ENCODE measurements at regions not wholly inside any gene's neighbourhood (a gene's known extent, or its start where the extent isn't known, plus 50 kb on each side); places are given as distances from the start of the nearest gene placed in this dataset.

DNA sequence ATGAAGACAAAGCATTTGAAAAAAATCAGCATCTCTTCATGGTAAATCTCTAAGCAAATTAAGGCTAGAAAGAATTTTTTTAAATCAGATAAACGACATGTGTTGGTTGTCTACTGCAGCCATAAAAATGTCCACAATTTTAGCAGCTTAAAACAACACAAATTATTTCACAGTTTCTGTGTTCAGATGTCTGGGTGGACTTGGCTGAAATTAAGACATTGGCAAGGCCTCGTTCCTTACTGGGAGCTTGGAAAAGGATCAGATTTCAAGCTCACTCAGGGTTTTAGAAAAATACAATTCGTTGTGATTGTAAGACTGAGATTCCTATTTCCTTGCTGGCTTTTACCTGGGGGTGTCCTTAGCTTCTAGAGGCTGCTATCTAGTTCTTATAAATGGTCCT, 1470.6 kb downstream of the PCDH19 start:
- Histone ChIP-seq H3K4me1 (ENCODE audit: control insufficient read depth, extremely low read depth, insufficient read depth, low read length) (no peaks in the 10 kb centered on the region), H3K79me2 (ENCODE audit: control insufficient read depth, insufficient read depth, low read length) (no peaks in the 10 kb centered on the region), H4K20me1 (ENCODE audit: control insufficient read depth, extremely low read depth, insufficient read depth, low read length) (no peaks in the 10 kb centered on the region), H3K9ac (ENCODE audit: control insufficient read depth, extremely low read depth, insufficient read depth, low read length) (no peak overlapping the region), H3K27ac (ENCODE audit: control insufficient read depth, insufficient read depth, low read length) (no peak overlapping the region), H3K9me3 (ENCODE audit: control insufficient read depth, low read depth, low read length) (no peaks in the 10 kb centered on the region), H3K27me3 (ENCODE audit: control insufficient read depth, extremely low read depth, insufficient read depth, low read length) (no peaks in the 10 kb centered on the region), H3K9me1 (ENCODE audit: control insufficient read depth, extremely low read depth, insufficient read depth, low read length) (no peaks in the 10 kb centered on the region), H2AFZ (ENCODE audit: control insufficient read depth, low read length) (no peak overlapping the region), H3K4me3 (ENCODE audit: control insufficient read depth in 2 of 3, extremely low read depth in 1 of 3, insufficient read depth in 2 of 3, low read depth in 1 of 3, low read length in 3 of 3) (no peak overlapping the region), H3K36me3 (ENCODE audit: control insufficient read depth in 2 of 2, extremely low read depth in 1 of 2, insufficient read depth in 2 of 2, low read length in 2 of 2) (no peaks in the 10 kb centered on the region), H3K4me2 (ENCODE audit: control insufficient read depth, extremely low read depth, insufficient read depth, low read depth, low read length) (no peak overlapping the region)
- DNase-seq (ENCODE audit: low read depth, low spot score) (no peak), FAIRE-seq (no peak)
- TF ChIP-seq CTCF (optimal IDR thresholded peaks at IDR 0.05 in 1 of 3, IDR thresholded peaks at IDR 0.05 in 1 of 3, conservative IDR thresholded peaks at IDR 0.05 in 1 of 3; ENCODE audit: extremely low read depth in 1 of 3, insufficient read depth in 2 of 3, low read length in 3 of 3), result no peak
- TF ChIP-seq EZH2 (IDR thresholded peaks at IDR 0.05; ENCODE audit: low read length), result no peak
- dilution Hi-C loops (cut with MboI; ENCODE audit: extremely low pct_ligation_motif_present, low sequenced_read_pairs), result no loop called here

GRCh38 chrX:98931216-98931615, 1478.9 kb downstream of the PCDH19 start:
- no peak overlapping the region for H3K9ac ChIP-seq (ENCODE audit: control insufficient read depth, extremely low read depth, insufficient read depth, low read length)
- no peaks in the 10 kb centered on the region for H3K9me1 ChIP-seq (ENCODE audit: control insufficient read depth, extremely low read depth, insufficient read depth, low read length)
- no peak overlapping the region for H3K4me3 ChIP-seq (ENCODE audit: control insufficient read depth in 2 of 3, extremely low read depth in 1 of 3, insufficient read depth in 2 of 3, low read depth in 1 of 3, low read length in 3 of 3)
- dilution Hi-C loops (cut with MboI; ENCODE audit: extremely low pct_ligation_motif_present, low sequenced_read_pairs), result no loop called here
- H3K4me1 ChIP-seq (ENCODE audit: control insufficient read depth, extremely low read depth, insufficient read depth, low read length), result no peaks in the 10 kb centered on the region
- H3K36me3 ChIP-seq (ENCODE audit: control insufficient read depth in 2 of 2, extremely low read depth in 1 of 2, insufficient read depth in 2 of 2, low read length in 2 of 2), result no peaks in the 10 kb centered on the region
- DNase-seq (ENCODE audit: low read depth, low spot score) (no peak), FAIRE-seq (no peak)
- no peaks in the 10 kb centered on the region for H3K27me3 ChIP-seq (ENCODE audit: control insufficient read depth, extremely low read depth, insufficient read depth, low read length)
- no peak overlapping the region for H3K27ac ChIP-seq (ENCODE audit: control insufficient read depth, insufficient read depth, low read length)
- no peak overlapping the region for H3K4me2 ChIP-seq (ENCODE audit: control insufficient read depth, extremely low read depth, insufficient read depth, low read depth, low read length)
- no peak overlapping the region for H2AFZ ChIP-seq (ENCODE audit: control insufficient read depth, low read length)
- no peaks in the 10 kb centered on the region for H3K9me3 ChIP-seq (ENCODE audit: control insufficient read depth, low read depth, low read length)
- H4K20me1 ChIP-seq (ENCODE audit: control insufficient read depth, extremely low read depth, insufficient read depth, low read length), result no peaks in the 10 kb centered on the region
- no peaks in the 10 kb centered on the region for H3K79me2 ChIP-seq (ENCODE audit: control insufficient read depth, insufficient read depth, low read length)
- TF ChIP-seq CTCF (optimal IDR thresholded peaks at IDR 0.05 in 1 of 3, IDR thresholded peaks at IDR 0.05 in 1 of 3, conservative IDR thresholded peaks at IDR 0.05 in 1 of 3; ENCODE audit: extremely low read depth in 1 of 3, insufficient read depth in 2 of 3, low read length in 3 of 3) (no peak), EZH2 (IDR thresholded peaks at IDR 0.05; ENCODE audit: low read length) (no peak)

Measured in keratinocyte (primary cell).